Mesenchymal stem cell (in vitro differentiated cells and primary cell): ENCODE measurements at regions not wholly inside any gene's neighbourhood (a gene's known extent, or its start where the extent isn't known, plus 50 kb on each side); places are given as distances from the start of the nearest gene placed in this dataset.

Source experiments
- DNase-seq: peaks from one replicate; pipeline ENCODE4 v3.0.0-alpha.2; 2013
- H2AFZ ChIP-seq: one replicate; pipeline ENCODE4 v1.6.1; 2013; ENCODE audit warnings: low read depth, mild to moderate bottlenecking, control low read depth, inconsistent platforms, low read length, moderate library complexity
- H2AK5ac ChIP-seq: 2 replicates; pipeline ENCODE4 v1.6.1; 2013; ENCODE audit warnings: low read length, moderate library complexity, mild to moderate bottlenecking, inconsistent platforms; ENCODE audit not compliant: severe bottlenecking
- H2BK120ac ChIP-seq: one replicate; pipeline ENCODE4 v1.6.1; 2013; ENCODE audit warnings: low read depth, mild to moderate bottlenecking, inconsistent platforms, low read length, moderate library complexity
- H2BK12ac ChIP-seq, 2 experiments: one replicate each; pipeline ENCODE4 v1.6.1; 2013; ENCODE audit warnings: inconsistent platforms in 2 of 2, low read length in 2 of 2, mild to moderate bottlenecking in 2 of 2, moderate library complexity in 2 of 2, control low read depth in 1 of 2
- H2BK15ac ChIP-seq: one replicate; pipeline ENCODE4 v1.6.1; 2013; ENCODE audit warnings: mild to moderate bottlenecking, low read depth, inconsistent platforms; ENCODE audit not compliant: poor library complexity, severe bottlenecking
- H2BK5ac ChIP-seq: 2 replicates; pipeline ENCODE4 v1.6.1; 2013; ENCODE audit warnings: low read depth, mild to moderate bottlenecking, low read length, control low read depth, inconsistent platforms; ENCODE audit not compliant: poor library complexity, severe bottlenecking
- H3K14ac ChIP-seq, 2 experiments: one replicate each; pipeline ENCODE4 v1.6.1; 2013; ENCODE audit warnings: inconsistent platforms in 2 of 2, low read length in 2 of 2, control low read depth in 1 of 2, mild to moderate bottlenecking in 1 of 2, moderate library complexity in 1 of 2
- H3K18ac ChIP-seq, 2 experiments: one replicate each; pipeline ENCODE4 v1.6.1; 2013; ENCODE audit warnings: inconsistent platforms in 2 of 2, low read length in 2 of 2, control low read depth in 1 of 2, low read depth in 1 of 2, mild to moderate bottlenecking in 1 of 2
- H3K23ac ChIP-seq, 2 experiments: one replicate each; pipeline ENCODE4 v1.6.1; 2013; ENCODE audit warnings: inconsistent platforms in 2 of 2, low read length in 2 of 2, mild to moderate bottlenecking in 2 of 2, moderate library complexity in 2 of 2, control low read depth in 1 of 2
- H3K27ac ChIP-seq: 2 replicates; pipeline ENCODE4 v1.5.1; 2013; ENCODE audit warnings: mild to moderate bottlenecking, moderate library complexity, low read length, control low read depth, inconsistent platforms; ENCODE audit not compliant: poor library complexity, severe bottlenecking
- H3K27me3 ChIP-seq, 2 experiments: 2 replicates each; pipeline versions ENCODE4 v1.6.1 to v1.7.0; 2013; ENCODE audit warnings: low read length in 2 of 2, mild to moderate bottlenecking in 2 of 2, moderate library complexity in 2 of 2, control low read depth in 1 of 2, inconsistent platforms in 1 of 2; ENCODE audit not compliant: control insufficient read depth in 1 of 2, insufficient read depth in 1 of 2
- H3K36me3 ChIP-seq, 2 experiments: 2 replicates each; pipeline versions ENCODE4 v1.6.1 to v1.7.0; 2013; ENCODE audit warnings: low read length in 2 of 2, control low read depth in 1 of 2, inconsistent platforms in 1 of 2, low read depth in 1 of 2, mild to moderate bottlenecking in 1 of 2; ENCODE audit not compliant: insufficient read depth in 2 of 2, control insufficient read depth in 1 of 2
- H3K4ac ChIP-seq, 2 experiments: one replicate each; pipeline ENCODE4 v1.6.1; 2013; ENCODE audit warnings: inconsistent platforms in 2 of 2, low read length in 2 of 2, mild to moderate bottlenecking in 2 of 2, moderate library complexity in 2 of 2, control low read depth in 1 of 2, low read depth in 1 of 2
- H3K4me1 ChIP-seq: 2 replicates; pipeline ENCODE4 v1.6.1; 2013; ENCODE audit warnings: low read depth, low read length, control low read depth; ENCODE audit not compliant: control insufficient read depth, insufficient read depth
- H3K4me2 ChIP-seq: 2 replicates; pipeline ENCODE4 v1.6.1; 2013; ENCODE audit warnings: low read length, mild to moderate bottlenecking, inconsistent platforms; ENCODE audit not compliant: poor library complexity, severe bottlenecking
- H3K4me3 ChIP-seq, 2 experiments: 2 replicates each; pipeline versions ENCODE4 v1.5.1 to v1.7.0; 2013; ENCODE audit warnings: low read length in 2 of 2, mild to moderate bottlenecking in 2 of 2, control low read depth in 1 of 2, low read depth in 1 of 2; ENCODE audit not compliant: insufficient read depth in 1 of 2
- H3K79me1 ChIP-seq: replicated peaks from 2 replicates; pipeline ENCODE4 v1.6.1; 2013; ENCODE audit warnings: mild to moderate bottlenecking, control low read depth, low read length, inconsistent platforms; ENCODE audit not compliant: poor library complexity, severe bottlenecking
- H3K9ac ChIP-seq: 2 replicates; pipeline ENCODE4 v1.7.0; 2013; ENCODE audit warnings: mild to moderate bottlenecking, low read length, moderate library complexity
- H3K9me3 ChIP-seq: 2 replicates; pipeline ENCODE4 v1.7.0; 2013; ENCODE audit warnings: mild to moderate bottlenecking, low read length; ENCODE audit not compliant: control insufficient read depth
- H4K8ac ChIP-seq: one replicate; pipeline ENCODE4 v1.6.1; 2013; ENCODE audit warnings: inconsistent platforms, mild to moderate bottlenecking, low read length, moderate library complexity
- H4K91ac ChIP-seq: one replicate; pipeline ENCODE4 v1.6.1; 2013; ENCODE audit warnings: mild to moderate bottlenecking, low read length, inconsistent platforms
- WGBS: methylation state at CpG from one replicate; pipeline ENCODE4 v1.1.7; 2013; ENCODE audit warnings: mixed read lengths; 5-methylcytosine and 5-hydroxymethylcytosine counted together

GRCh38 chr16:17984810-17985209 lies 351.7 kb downstream of the NPIPA8 start:
- no peaks in the 10 kb centered on the region for H3K9me3 ChIP-seq
- H3K4me3 ChIP-seq, result no peak overlapping the region
- H3K27me3 ChIP-seq, result no peaks in the 10 kb centered on the region
- no peaks in the 10 kb centered on the region for H3K36me3 ChIP-seq
- H3K23ac ChIP-seq, result no peak overlapping the region
- no peak overlapping the region for H3K14ac ChIP-seq
- H3K27ac ChIP-seq, result no peak overlapping the region
- no peak overlapping the region for H2BK120ac ChIP-seq
- no peaks in the 10 kb centered on the region for H3K4me1 ChIP-seq
- no peak overlapping the region for H2AK5ac ChIP-seq
- no peak overlapping the region for H4K8ac ChIP-seq
- H3K9ac ChIP-seq, result no peak overlapping the region
- no peaks in the 10 kb centered on the region for H3K79me1 ChIP-seq
- no peak overlapping the region for H3K4ac ChIP-seq
- no peak overlapping the region for H2BK12ac ChIP-seq
- 60% methylated on average over 5 of the region's 8 CpGs for WGBS
- no peak overlapping the region for H3K18ac ChIP-seq
- no peak for DNase-seq
- H3K4me2 ChIP-seq, result no peak overlapping the region
- H2BK5ac ChIP-seq, result no peak overlapping the region
- H4K91ac ChIP-seq, result no peak overlapping the region
- no peak overlapping the region for H2AFZ ChIP-seq
- no peak overlapping the region for H2BK15ac ChIP-seq

GRCh38 chr16:17983847-17984639 lies 352.5 kb downstream of the NPIPA8 start:
- no peak overlapping the region for H2AFZ ChIP-seq
- no peak overlapping the region for H3K4me2 ChIP-seq
- no peak overlapping the region for H3K23ac ChIP-seq
- peaks cover 2% of the 10 kb centered on the region for H3K9me3 ChIP-seq
- H2BK15ac ChIP-seq, result no peak overlapping the region
- H4K91ac ChIP-seq, result no peak overlapping the region
- H3K14ac ChIP-seq, result no peak overlapping the region
- no peak overlapping the region for H3K4ac ChIP-seq
- no peaks in the 10 kb centered on the region for H3K4me1 ChIP-seq
- H2BK120ac ChIP-seq, result no peak overlapping the region
- H2BK12ac ChIP-seq, result no peak overlapping the region
- no peak overlapping the region for H3K27ac ChIP-seq
- no peaks in the 10 kb centered on the region for H3K27me3 ChIP-seq
- WGBS, result 78% methylated on average over 10 of the region's 10 CpGs
- H3K9ac ChIP-seq, result no peak overlapping the region
- H2BK5ac ChIP-seq, result no peak overlapping the region
- no peak for DNase-seq
- no peaks in the 10 kb centered on the region for H3K36me3 ChIP-seq
- H2AK5ac ChIP-seq, result no peak overlapping the region
- no peak overlapping the region for H3K18ac ChIP-seq
- H3K79me1 ChIP-seq, result no peaks in the 10 kb centered on the region
- H4K8ac ChIP-seq, result no peak overlapping the region
- no peak overlapping the region for H3K4me3 ChIP-seq

- Histone ChIP-seq H2AFZ (no peak overlapping the region), H2BK12ac (no peak overlapping the region), H4K8ac (no peak overlapping the region), H2BK15ac (no peak overlapping the region), H3K27me3 (no peaks in the 10 kb centered on the region), H3K4me3 (no peak overlapping the region), H2AK5ac (no peak overlapping the region), H3K4me1 (no peaks in the 10 kb centered on the region), H3K4ac (no peak overlapping the region), H3K27ac (no peak overlapping the region), H4K91ac (no peak overlapping the region), H3K14ac (no peak overlapping the region), H3K18ac (no peak overlapping the region), H2BK120ac (no peak overlapping the region), H3K9me3 (peaks cover 2% of the 10 kb centered on the region), H3K4me2 (no peak overlapping the region), H2BK5ac (no peak overlapping the region), H3K9ac (no peak overlapping the region), H3K36me3 (no peaks in the 10 kb centered on the region), H3K79me1 (no peaks in the 10 kb centered on the region), H3K23ac (no peak overlapping the region)
- no peak for DNase-seq
- 100% methylated on average over 1 of the region's 2 CpGs for WGBS
These were observed 353.4 kb downstream of the NPIPA8 start for GRCh38 chr16:17983114-17983513.

- no peak overlapping the region for H2BK5ac ChIP-seq
- H3K79me1 ChIP-seq, result no peaks in the 10 kb centered on the region
- no peak overlapping the region for H2AFZ ChIP-seq
- H3K18ac ChIP-seq, result no peak overlapping the region
- no peak for DNase-seq
- H3K23ac ChIP-seq, result no peak overlapping the region
- H4K8ac ChIP-seq, result no peak overlapping the region
- no peak overlapping the region for H2BK15ac ChIP-seq
- no peak overlapping the region for H4K91ac ChIP-seq
- no peak overlapping the region for H3K9ac ChIP-seq
- no peak overlapping the region for H3K27ac ChIP-seq
- WGBS, result 75% methylated on average over 3 of the region's 6 CpGs
- H2BK12ac ChIP-seq, result no peak overlapping the region
- peaks cover 2% of the 10 kb centered on the region for H3K9me3 ChIP-seq
- no peak overlapping the region for H3K14ac ChIP-seq
- no peak overlapping the region for H2BK120ac ChIP-seq
- H2AK5ac ChIP-seq, result no peak overlapping the region
- H3K4me2 ChIP-seq, result no peak overlapping the region
- H3K4me1 ChIP-seq, result no peaks in the 10 kb centered on the region
- no peaks in the 10 kb centered on the region for H3K27me3 ChIP-seq
- H3K4me3 ChIP-seq, result no peak overlapping the region
- H3K36me3 ChIP-seq, result no peaks in the 10 kb centered on the region
- no peak overlapping the region for H3K4ac ChIP-seq
These were observed 359.3 kb downstream of the NPIPA8 start for GRCh38 chr16:17977260-17977659.
